Lung microvascular endothelial cell (primary cell): ENCODE measurements at regions not wholly inside any gene's neighbourhood (a gene's known extent, or its start where the extent isn't known, plus 50 kb on each side); places are given as distances from the start of the nearest gene placed in this dataset.

Source experiments
- DNase-seq, 2 donors: peaks; one replicate each; pipeline versions ENCODE4 v3.0.0 to v3.0.0-alpha.2; 2010; ENCODE audit warnings: low read depth in 2 of 2

DNA sequence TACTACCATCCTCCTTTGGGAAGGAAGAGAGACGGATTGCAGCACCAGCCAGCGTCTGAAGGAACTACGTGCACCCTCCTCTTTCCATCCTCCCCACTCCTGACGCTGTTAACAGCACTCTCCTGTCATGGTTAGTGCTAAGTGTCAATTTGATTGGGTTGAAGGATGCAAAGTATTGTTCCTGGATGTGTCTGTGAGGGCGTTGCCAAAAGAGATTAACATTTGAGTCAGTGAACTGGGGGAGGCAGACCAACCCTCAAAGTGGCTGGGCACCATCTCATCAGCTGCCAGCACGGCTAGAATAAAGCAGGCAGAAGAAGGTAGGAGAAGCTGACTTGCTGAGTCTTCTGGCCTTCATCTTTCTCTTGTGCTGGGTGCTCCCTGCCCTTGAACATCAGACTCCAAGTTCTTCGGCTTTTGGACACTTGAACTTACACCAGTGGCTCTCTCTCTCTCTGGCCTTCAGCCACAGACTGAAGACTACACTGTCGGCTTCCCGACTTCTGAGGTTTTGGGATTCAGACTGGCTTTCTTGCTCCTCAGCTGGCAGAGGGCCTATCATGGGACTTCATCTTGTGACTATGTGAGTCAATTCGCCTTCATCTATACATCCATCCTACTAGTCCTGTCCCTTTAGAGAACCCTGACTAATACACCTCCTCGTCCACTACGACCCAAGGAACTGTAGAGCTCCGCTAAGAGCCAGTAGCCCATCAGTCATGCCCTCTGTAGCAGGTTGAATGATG is 128.2 kb upstream of the HES1 start:
- DNase-seq, result no peak

DNA sequence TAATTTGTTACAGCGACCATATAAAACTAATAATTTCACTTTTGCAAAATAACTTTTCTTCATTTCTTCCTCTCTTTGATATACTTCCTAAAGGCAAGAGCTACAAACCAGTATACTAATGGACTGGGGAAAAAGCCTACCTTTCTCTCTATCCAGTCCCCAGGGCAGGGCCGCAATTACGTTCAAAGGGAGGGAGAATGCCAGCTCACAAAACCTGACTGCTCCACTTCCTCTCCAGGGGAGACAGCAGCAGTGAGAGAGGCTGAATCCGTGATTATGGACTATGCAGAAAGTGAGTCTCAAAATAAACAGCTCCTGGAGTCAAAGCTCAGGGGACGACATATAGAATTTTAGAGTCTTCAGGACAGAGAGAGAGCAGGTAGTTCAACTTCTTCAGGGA is 126.9 kb upstream of the HES1 start:
- no peak for DNase-seq

DNA sequence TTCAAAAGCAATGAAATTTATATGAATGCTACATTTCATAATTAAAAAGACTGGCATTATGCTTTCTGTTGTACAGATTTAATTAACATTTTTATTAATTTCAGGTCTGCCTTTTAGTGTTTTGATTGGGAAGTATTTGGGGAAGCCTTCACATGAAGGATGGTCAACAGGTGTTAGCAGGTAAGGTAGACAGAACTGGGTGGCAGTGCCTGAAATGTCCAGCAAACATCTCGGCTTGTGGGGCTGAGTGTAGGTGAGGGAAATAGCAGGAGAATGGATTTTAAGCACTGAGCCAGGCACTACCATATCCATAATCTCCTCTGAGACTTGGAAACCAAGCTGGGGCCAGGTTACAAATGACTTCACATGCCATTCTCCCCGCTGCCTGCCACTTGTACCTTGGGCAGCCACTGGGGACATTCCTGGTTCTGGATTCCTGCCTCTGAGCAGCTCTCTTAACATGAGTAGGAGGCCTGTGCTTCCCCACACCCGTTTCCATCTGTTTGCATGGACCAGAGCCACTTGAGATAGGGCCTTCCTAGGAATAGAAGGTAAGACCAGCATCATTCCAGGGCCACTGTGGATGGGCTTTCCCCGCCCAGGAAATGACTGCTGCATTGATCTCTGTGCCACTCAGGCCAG is 125.9 kb upstream of the HES1 start:
- no peak for DNase-seq

DNA sequence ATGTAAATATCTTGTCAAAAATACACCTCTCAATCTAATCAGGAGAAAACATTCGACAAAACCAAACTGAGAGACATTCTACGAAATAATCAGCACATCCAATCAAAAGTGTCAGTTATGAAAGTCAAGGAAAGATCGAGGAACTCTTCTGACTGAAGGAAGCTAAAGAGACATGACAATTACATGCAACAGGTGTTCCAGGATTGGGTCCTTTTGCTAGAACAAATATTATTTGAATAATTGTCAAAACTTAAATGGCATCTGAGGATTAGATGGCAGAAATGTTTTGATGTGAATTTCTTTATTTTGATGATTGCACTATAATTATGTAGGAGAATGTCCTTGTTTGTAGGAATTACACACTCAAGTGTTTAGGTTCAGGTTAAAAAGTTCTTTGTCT is 124.1 kb upstream of the HES1 start:
- DNase-seq, result no peak

DNA sequence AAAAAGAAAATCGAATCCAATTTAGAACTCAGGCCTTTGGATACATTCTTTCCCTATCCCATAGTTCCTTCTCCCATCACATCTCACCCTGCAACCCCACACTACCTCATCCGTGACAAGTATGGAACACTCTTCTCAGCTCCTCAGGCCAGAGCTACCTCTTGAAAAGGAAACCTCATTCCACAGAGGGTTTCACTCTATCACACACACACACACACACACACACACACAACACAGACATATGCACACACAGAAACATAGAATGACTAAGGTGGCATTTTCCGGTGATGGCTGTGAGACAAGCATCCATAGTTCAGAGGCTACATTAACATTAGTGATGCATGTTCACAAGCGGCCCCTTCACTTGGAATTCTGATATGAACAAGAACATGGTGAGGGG is 122.0 kb upstream of the HES1 start:
- DNase-seq, result no peak

DNA sequence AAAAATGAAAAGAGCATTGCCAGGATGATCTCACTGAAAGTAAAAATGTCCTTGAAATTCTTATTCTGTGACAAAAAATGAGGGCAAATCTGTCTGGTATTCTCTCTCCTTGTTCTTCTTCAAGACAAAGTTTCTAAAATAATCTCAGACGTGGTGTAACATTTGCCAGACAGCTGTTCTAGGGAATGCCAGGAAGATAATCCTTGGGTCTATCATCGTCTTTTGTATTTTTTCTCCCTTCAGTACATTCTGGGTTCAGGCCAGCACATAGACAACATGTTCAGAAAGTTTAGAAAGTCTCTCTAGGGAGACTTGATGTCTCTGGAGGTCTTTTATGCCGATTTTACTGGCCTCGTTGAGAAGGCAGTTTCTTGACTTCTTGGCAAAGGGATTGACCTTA is 121.2 kb upstream of the HES1 start:
- DNase-seq, result no peak

DNA sequence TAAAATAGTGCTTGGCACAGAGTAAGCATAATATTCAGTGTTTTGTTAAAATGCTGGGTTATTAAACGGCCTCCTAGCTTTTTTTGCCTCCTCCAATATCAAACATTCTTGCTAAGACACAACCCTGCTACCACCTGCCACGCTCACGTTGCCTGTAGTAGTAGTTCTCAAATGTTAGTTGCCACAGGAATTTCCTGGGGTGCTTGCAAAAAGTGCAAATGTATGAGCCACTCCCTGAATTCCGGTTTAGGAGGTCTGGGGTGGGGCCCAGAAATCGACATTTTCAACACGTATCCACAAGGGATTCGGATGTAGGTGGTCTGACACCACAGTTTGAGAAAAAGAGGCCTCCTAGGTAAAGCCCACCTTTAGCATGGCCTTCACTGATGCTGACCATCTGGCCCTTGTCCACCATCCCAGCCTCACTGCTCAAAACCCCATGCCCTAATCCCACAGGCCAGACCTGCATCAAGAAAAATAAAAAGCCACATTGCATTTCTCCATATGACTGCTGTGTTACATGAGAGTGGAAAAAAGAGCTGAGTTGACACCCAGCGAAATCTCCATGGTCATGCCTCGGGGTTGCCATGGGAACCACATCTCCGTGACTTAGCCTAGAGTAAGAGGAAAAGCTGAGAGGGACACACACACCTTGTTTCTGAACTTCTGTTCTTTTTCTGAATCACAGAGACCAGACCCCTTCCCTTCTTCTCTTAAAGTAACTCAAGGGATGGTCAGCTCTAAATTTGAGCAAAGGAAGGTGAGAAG is 116.4 kb upstream of the HES1 start:
- DNase-seq, result no peak

DNA sequence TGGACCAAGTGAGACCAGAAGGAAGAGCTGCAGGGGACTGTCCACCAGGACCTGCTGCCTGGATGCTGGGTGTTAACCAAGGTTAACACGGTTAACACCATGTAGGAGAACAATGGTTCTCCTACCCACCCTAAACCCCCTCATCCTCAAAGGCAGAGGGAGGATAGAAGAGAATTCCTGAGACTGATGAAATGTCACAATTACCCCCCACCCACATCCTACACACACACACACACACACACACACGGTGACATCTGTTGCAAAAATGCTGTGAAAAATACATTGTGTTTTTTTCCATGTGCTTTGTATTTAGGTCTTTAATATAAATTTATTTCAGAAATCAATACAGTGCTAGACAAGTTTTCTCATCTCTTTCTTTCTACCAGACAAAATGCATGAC is 113.9 kb upstream of the HES1 start:
- DNase-seq, result no peak

DNA sequence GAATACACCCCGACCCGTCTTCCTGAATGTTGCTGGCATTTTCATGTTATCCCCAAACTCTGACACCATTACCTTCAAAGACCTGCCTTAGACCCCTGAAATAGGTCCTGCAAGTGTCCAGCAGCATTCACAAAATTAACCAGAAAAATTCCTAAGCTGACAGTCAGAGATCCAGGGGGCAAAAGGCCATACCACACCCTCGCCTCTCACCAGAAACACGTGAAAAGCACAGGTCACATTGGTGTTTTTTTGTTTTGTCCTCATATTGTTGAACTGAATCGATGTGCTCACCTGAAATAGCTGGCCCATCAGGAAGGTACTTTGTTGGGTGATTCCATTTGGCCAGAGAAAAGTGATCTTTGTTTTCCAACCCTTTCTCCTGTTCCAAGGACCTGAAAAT is 113.1 kb upstream of the HES1 start:
- DNase-seq, result no peak

DNA sequence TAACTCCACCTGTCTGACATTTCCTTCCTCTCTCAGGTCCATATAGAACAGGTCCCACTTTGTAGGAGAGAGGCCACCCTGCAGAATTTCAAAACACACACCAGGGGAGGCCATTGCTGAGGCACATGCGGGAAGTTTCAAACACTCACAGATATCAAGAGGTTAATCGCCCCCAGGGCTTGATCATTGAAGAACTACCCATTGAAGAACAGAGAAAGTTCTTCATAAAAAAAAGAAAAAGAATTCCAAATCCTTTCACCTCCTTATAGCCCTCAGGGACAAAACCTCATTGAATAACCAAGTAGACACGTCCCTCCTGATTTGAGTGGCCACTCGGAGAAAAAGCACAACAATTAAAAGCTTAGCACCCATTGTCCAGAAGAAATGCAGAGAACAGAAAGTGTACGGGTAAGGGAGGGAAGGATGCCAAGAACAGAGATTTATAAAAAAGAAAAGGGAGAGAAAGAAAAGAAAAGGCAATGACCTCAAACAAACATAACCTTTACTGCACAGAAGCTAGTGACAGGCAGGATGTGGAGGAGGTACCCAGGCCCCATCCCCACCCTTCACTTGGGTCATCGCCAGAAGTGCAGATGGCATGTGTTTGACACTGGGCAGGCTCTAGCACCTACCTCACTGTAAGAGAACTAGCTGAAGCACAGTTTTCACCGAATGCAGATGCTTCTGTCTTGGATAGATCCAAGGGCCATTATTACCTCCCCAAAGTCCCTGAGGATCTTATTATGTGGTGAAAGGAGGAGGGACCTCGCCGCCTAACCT is 112.3 kb upstream of the HES1 start:
- DNase-seq, result no peak

DNA sequence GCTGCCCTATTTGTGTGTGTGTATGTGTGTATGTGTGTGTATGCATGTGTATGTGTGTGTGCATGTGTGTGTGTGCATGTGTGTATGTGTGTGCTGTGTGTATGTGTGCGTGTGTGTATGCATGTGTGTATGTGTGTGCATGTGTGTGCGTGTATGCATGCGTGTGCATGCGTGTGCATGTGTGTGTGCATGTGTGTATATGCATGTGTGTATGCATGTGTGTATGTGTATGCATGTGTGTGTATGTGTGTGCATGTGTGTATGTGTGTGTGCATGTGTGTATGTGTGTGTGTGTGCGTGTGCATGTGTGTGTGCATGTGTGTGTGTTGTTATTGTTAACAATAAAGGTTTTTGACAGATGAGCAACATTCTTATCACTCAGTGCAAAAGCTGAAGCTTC is 110.8 kb upstream of the HES1 start:
- no peak for DNase-seq

DNA sequence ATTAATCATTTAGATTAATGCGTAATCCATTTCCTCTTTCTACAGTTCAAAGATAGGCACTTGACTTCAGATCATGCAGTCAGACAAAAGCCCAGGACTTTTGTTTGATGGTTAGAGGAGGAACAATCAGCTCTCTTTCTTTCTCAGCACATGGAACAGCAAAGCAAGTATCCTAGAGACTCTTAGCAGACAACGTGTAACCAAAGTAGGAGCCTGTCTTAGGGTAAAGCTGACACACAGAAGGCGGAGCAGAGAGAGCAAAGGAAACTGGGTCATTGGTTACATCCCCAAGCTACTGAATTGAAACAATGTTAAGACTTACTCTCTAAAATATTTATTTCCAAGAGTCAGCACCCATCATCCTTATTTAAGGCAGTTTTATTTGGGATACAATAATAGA is 110.0 kb upstream of the HES1 start:
- no peak for DNase-seq

DNA sequence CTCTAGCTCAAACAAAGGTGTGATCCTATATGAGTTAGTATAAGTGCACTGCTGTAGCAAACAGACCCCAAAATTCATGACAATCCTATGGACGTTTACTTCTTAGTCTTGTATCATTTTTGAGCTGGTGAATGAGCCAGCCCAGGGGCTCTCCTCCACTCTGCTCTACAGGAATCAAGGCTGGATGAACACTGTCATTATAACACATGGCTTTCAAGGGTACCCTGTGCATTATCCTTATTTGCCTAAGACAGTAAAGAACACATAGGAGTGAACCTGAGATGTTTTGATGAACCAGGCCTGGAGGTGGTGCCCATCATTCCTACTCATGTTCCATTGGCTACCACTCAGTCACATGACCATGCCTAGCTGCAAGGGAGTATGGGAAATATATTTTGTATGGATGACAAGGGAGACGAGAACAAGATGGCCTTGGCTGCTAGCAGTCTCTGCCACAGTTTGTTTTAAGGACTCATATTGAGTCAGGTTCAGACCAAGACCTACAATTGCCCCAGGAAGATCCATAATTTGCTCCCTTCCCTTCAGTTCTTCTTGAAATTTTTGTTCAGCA is 107.4 kb upstream of the HES1 start:
- no peak for DNase-seq

DNA sequence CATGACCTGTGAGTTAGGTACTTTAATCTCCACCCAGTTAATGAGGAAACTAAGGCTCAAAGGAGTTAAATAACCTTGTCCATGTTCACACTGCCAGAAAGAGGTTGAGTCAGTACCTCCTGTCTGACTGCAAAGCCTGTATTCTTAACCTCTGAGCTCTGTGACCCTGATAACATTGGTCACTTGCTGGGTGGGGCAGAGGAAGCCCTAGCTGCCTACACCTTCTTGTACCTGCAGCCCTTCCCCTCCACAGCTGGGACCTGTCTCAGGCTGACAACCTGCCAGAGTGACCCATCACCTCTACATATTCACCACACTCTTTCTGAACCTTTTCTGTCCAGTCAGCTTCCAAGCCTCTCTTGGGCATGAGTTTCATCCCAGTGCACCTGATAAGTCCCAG is 106.1 kb upstream of the HES1 start:
- DNase-seq, result no peak

DNA sequence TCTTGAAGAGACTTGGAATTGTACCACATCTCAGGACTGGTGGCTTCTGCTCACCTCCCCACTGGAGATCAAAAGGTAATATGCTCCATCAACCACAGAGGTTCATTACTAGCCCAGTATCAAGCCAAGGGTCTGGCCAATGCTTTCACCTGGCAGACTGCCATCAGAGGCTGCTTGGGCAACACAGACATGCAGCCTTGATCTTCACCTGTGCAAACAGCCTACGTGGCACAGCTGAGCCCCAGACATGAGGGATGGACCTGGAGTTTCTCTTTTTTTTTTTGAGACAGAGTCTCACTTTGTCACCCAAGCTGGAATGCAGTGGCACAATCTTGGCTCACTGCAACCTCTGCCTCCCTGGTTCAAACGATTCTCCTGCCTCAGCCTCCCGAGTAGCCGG is 105.6 kb upstream of the HES1 start:
- DNase-seq, result no peak

DNA sequence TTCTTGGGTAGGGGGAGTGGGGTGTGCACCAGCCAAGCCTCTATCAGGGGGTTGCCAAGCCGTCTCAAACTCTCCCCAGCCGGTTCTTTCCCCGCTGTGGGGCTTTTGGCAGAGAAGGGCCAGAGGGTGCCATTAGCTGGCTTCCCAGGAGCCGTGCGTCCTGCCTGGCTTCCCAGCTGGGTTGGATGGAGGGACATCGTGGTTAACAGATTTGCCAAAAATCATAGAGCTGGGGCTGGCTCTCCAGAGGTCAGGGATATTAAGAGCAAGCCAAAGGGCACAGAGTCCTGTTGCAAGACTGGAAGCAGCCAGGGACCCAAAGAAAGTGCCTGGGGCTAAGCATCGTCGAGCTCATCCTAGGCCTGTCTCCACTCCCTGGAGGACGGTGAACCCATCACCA is 104.6 kb upstream of the HES1 start:
- no peak for DNase-seq

DNA sequence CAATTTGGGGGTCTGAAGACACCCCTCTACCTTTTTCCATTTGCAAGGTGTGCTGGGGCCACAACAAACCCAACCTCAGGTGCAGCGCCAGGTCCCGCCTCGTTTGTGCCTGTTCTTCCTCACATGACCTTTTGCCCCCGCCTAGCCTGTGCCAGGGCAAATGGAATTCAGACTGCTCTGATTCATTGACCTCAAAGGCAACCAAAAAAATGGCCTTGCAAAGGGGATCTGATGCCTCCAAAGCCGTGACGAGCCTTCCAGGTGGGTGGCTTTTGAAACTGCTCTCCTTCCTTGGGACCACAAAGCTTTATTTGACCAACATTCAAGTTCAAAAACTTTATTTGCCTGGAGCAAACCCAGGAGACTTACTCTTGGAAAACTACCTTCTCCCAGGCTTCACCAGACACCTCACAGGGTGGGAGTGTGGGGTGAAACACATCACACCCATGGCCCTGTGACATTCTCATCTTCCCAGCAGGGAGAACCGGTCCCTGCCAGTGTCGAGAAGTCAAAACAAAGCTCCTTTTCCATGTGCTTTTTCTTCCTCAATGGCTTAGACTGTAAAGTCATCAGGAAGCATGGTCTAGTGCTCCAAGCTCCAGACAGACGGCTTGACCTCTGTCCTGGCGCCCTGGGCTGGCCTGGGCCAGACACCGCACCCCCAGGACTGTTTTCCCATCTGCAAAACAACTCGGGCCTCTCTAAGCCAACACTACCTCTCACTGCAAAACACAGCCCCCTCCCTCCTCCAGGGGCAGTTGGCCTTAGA is 103.9 kb upstream of the HES1 start:
- no peak for DNase-seq

DNA sequence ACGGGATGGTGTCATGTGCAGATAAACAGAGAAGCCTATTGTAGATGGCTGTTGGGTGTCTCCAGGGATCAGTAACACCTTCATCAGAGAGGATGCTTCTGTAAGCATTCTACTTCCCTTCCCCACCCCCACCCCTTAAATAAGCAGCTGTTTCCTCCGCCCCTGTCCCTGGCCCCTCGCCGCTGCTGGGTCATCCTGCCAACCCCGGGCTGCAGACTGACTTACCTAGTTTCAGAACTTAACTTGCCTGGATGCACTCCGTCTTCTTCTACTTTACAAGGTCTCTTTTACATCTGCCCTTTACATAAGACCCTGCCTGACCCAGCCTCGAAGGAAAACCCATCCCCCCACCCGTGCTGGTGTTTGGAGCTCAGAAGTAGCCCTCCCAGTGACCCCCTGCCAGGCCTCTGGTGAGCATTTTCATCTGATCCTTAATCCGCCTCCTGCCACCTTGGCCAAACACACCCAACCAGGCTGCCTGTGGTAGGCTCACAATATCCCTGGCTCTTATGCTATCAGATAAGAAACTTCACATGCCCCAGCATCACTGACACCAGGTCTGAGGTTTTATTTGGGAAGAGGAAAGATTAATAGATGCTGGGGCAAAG is 103.0 kb upstream of the HES1 start:
- no peak for DNase-seq

DNA sequence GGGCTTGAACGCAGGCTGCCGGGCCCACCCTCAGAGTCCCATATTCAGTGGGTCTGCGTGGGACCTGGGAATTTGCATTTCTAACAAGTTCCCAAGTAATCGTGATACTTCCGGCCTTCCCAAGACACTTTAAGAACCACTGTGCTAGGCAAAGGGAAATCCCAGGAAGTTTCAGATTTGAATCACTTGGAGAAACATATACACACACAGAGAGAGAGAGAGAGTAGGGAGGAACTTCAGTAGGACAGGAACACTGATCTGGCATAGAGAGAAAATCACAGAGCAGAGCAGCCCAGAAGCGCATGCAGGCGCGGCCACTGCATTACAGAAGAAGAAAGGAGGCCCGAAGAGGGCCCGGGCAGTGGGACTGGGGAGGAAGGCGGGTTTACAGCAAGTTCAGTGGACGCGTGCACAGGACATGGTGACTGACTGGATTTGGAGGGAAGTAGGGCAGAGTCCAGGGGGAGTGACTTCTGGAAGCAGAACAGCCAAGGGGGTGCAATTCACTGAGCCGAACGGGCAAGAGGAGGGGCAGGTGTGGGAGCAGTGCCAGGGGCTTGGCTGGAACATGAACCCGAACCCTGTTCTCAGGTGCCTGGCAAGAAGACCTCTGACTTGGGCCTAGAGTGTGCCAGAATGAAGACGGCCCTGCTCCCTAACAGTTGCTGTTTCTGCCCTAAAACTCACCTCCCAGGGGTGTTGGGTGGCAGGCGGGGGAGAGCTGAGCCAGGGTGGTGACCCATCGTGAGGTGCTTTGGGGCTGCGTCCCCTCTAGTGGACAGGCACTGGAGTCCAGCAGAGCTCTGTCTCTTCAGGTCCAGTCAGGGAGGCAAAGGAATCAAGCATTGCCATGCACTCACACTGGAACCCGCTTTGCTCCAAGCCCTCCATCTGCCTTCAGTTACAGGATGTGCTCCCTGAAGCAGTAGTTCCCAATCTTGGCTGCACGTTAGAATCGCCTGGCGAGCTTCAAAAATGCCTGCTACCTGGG is 101.3 kb upstream of the HES1 start:
- no peak for DNase-seq
